H1 (cell line): ENCODE measurements at regions not wholly inside any gene's neighbourhood (a gene's known extent, or its start where the extent isn't known, plus 50 kb on each side); places are given as distances from the start of the nearest gene placed in this dataset.

Source experiments
- CTCF ChIA-PET: fragments of 300-600 bp; sonication (Branson Sonifier 250); formaldehyde crosslinking; loops from one replicate; lab custom pipeline; 2021; ENCODE audit not compliant: partially characterized antibody; lab: Charles Lee
- POLR2A ChIA-PET: fragments of 300-600 bp; sonication (Branson Sonifier 250); formaldehyde crosslinking; loops from one replicate; lab custom pipeline; 2021; ENCODE audit warnings: inconsistent platforms; ENCODE audit not compliant: partially characterized antibody; lab: Charles Lee
- DNase-seq, 2 experiments: peaks; one replicate each; pipeline versions ENCODE4 v3.0.0 to v3.0.0-alpha.2; 2010 to 2022; ENCODE audit warnings: low spot score in 2 of 2, low read depth in 1 of 2, mixed read lengths in 1 of 2
- FAIRE-seq: peaks from 2 replicates; lab custom pipeline; 2011; peaks lifted over from hg19 to GRCh38; lab: Jason Lieb, UNC
- H2AFZ ChIP-seq: 2 replicates; pipeline ENCODE4 v1.8.1; 2012; ENCODE audit warnings: low read length, inconsistent platforms
- H2AK5ac ChIP-seq: 2 replicates; pipeline ENCODE4 v1.6.1; 2013; ENCODE audit warnings: low read depth, low read length
- H2BK120ac ChIP-seq: replicated peaks from 2 replicates; pipeline ENCODE3; 2013; ENCODE audit warnings: low read depth, low read length, inconsistent platforms
- H2BK12ac ChIP-seq: 2 replicates; pipeline ENCODE4 v1.6.1; 2013; ENCODE audit warnings: low read depth, low read length
- H2BK15ac ChIP-seq: 2 replicates; pipeline ENCODE4 v1.6.1; 2013; ENCODE audit warnings: low read length
- H2BK20ac ChIP-seq: 2 replicates; pipeline ENCODE4 v1.6.1; 2013; ENCODE audit warnings: low read length
- H2BK5ac ChIP-seq: 2 replicates; pipeline ENCODE4 v1.6.1; 2013; ENCODE audit warnings: low read depth, low read length
- H3K14ac ChIP-seq: 2 replicates; pipeline ENCODE4 v1.6.1; 2013; ENCODE audit warnings: inconsistent platforms; ENCODE audit not compliant: insufficient read length
- H3K18ac ChIP-seq: 2 replicates; pipeline ENCODE4 v1.6.1; 2013; ENCODE audit warnings: low read length; ENCODE audit errors: extremely low read depth
- H3K23ac ChIP-seq: 2 replicates; pipeline ENCODE4 v1.6.1; 2013; ENCODE audit warnings: inconsistent platforms; ENCODE audit not compliant: insufficient read length
- H3K23me2 ChIP-seq: 2 replicates; pipeline ENCODE4 v1.6.1; 2013; ENCODE audit warnings: low read depth, low read length
- H3K27ac ChIP-seq: 2 replicates; pipeline ENCODE4 v1.6.1; 2011; ENCODE audit warnings: low read depth, low read length, inconsistent platforms
- H3K27me3 ChIP-seq, 4 experiments: replicated peaks in 1 of 4; 1 replicate in 1 of 4; 2 replicates in 3 of 4; pipeline versions ENCODE4 v1.6.1 to v1.8.1; 2011 to 2013; ENCODE audit warnings: low read length in 3 of 4, mild to moderate bottlenecking in 3 of 4, inconsistent platforms in 2 of 4, mixed read lengths in 2 of 4, moderate library complexity in 1 of 4; ENCODE audit not compliant: control insufficient read depth in 3 of 4, insufficient read depth in 3 of 4; ENCODE audit errors: extremely low read depth in 1 of 4
- H3K36me3 ChIP-seq, 4 experiments: 2 replicates each; pipeline versions ENCODE4 v1.6.1 to v1.8.1; 2011 to 2013; ENCODE audit warnings: mild to moderate bottlenecking in 4 of 4, low read length in 3 of 4, moderate library complexity in 2 of 4, control low read depth in 1 of 4, inconsistent platforms in 1 of 4; ENCODE audit not compliant: insufficient read depth in 4 of 4, control insufficient read depth in 2 of 4
- H3K4ac ChIP-seq: replicated peaks from 2 replicates; pipeline ENCODE3; 2013; ENCODE audit warnings: low read length, low read depth, mixed read lengths, inconsistent platforms; ENCODE audit not compliant: insufficient read length
- H3K4me1 ChIP-seq, 4 experiments: replicated peaks in 1 of 4; 1 replicate in 1 of 4; 2 replicates in 3 of 4; pipeline versions ENCODE4 v1.6.1 to v1.8.1; 2011 to 2013; ENCODE audit warnings: low read length in 3 of 4, inconsistent platforms in 2 of 4, mixed read lengths in 1 of 4; ENCODE audit not compliant: insufficient read depth in 4 of 4, control insufficient read depth in 3 of 4
- H3K4me2 ChIP-seq, 2 experiments: 2 replicates each; pipeline versions ENCODE4 v1.6.1 to v1.8.1; 2011 to 2013; ENCODE audit warnings: low read depth in 2 of 2, low read length in 2 of 2, control low read depth in 1 of 2, inconsistent platforms in 1 of 2, mild to moderate bottlenecking in 1 of 2; ENCODE audit not compliant: insufficient read depth in 1 of 2
- H3K4me3 ChIP-seq, 4 experiments: fragments of 200-600, 300-600 bp in 1 of 4; sonication (generic), shearing (Covaris generic), sonication (Bioruptor Twin) in 1 of 4; 2 replicates each; pipeline versions ENCODE4 v1.5.1 to v1.8.1; 2011 to 2016; ENCODE audit warnings: low read length in 4 of 4, low read depth in 3 of 4, control low read depth in 2 of 4, inconsistent platforms in 2 of 4, mild to moderate bottlenecking in 2 of 4, mixed read lengths in 1 of 4, moderate library complexity in 1 of 4; ENCODE audit not compliant: insufficient read depth in 2 of 4; ENCODE audit errors: extremely low read depth in 1 of 4
- H3K56ac ChIP-seq: replicated peaks from 2 replicates; pipeline ENCODE3; 2013; ENCODE audit warnings: low read depth, mild to moderate bottlenecking, mixed read lengths, low read length, inconsistent platforms; ENCODE audit not compliant: insufficient read length
- H3K79me1 ChIP-seq: 2 replicates; pipeline ENCODE4 v1.6.1; 2013; ENCODE audit warnings: low read depth, low read length, control low read depth
- H3K79me2 ChIP-seq, 2 experiments: 2 replicates each; pipeline versions ENCODE4 v1.6.1 to v1.8.1; 2012 to 2013; ENCODE audit warnings: low read length in 2 of 2, mild to moderate bottlenecking in 2 of 2, inconsistent platforms in 1 of 2; ENCODE audit not compliant: insufficient read depth in 2 of 2, control insufficient read depth in 1 of 2
- H3K9ac ChIP-seq, 4 experiments: replicated peaks in 1 of 4; 1 replicate in 1 of 4; 2 replicates in 3 of 4; pipeline versions ENCODE4 v1.6.1 to v1.8.1; 2011 to 2013; ENCODE audit warnings: low read depth in 3 of 4, low read length in 3 of 4, control low read depth in 2 of 4, mild to moderate bottlenecking in 2 of 4, moderate library complexity in 2 of 4, inconsistent platforms in 1 of 4; ENCODE audit errors: extremely low read depth in 1 of 4
- H3K9me3 ChIP-seq, 2 experiments: 2 replicates each; pipeline versions ENCODE4 v1.6.1 to v1.8.1; 2012 to 2013; ENCODE audit warnings: mild to moderate bottlenecking in 2 of 2, moderate library complexity in 2 of 2, control low read depth in 1 of 2, inconsistent platforms in 1 of 2, low read depth in 1 of 2, low read length in 1 of 2, mixed read lengths in 1 of 2; ENCODE audit not compliant: insufficient read depth in 2 of 2
- H4K20me1 ChIP-seq, 2 experiments: replicated peaks in 1 of 2; 2 replicates each; pipeline versions ENCODE3 to v1.8.1; 2011 to 2013; ENCODE audit warnings: inconsistent platforms in 2 of 2, low read length in 2 of 2, mild to moderate bottlenecking in 1 of 2; ENCODE audit not compliant: insufficient read depth in 2 of 2, control insufficient read depth in 1 of 2
- H4K5ac ChIP-seq: 2 replicates; pipeline ENCODE4 v1.6.1; 2013; ENCODE audit warnings: low read length, low read depth, mixed read lengths, inconsistent platforms; ENCODE audit not compliant: insufficient read length
- H4K8ac ChIP-seq: 2 replicates; pipeline ENCODE4 v1.8.0; 2013; ENCODE audit warnings: mild to moderate bottlenecking, moderate library complexity, low read length, inconsistent platforms; ENCODE audit not compliant: insufficient read depth; ENCODE audit errors: extremely low read depth
- H4K91ac ChIP-seq: replicated peaks from 2 replicates; pipeline ENCODE3; 2013; ENCODE audit warnings: low read length, mixed read lengths, inconsistent platforms; ENCODE audit not compliant: insufficient read length
- PHF8 ChIP-seq: fragments of 200-600 bp; sonication (generic); conservative IDR thresholded peaks from 2 replicates; pipeline ENCODE4 v1.7.1; 2012; ENCODE audit warnings: low read depth, mild to moderate bottlenecking, inconsistent platforms, low read length, moderate library complexity

GRCh38 chr2:188675391-188676009, 298.7 kb upstream of the COL3A1 start:
- POLR2A ChIA-PET, result no interaction called here
- Histone ChIP-seq H3K79me1 (no peaks in the 10 kb centered on the region), H4K91ac (no peak overlapping the region), H3K4ac (no peak overlapping the region), H4K8ac (no peak overlapping the region), H4K5ac (no peak overlapping the region), H4K20me1 (no peaks in the 10 kb centered on the region), H2AK5ac (no peak overlapping the region), H3K23me2 (no peaks in the 10 kb centered on the region), H3K27ac (no peak overlapping the region), H3K4me1 (peaks cover 0 to 3% (median 1%) of the 10 kb centered on the region in 4 experiments; a peak in 1 of 7 replicates), H2BK5ac (no peak overlapping the region), H3K56ac (no peak overlapping the region), H3K14ac (no peak overlapping the region), H3K36me3 (no peaks in the 10 kb centered on the region), H3K79me2 (no peaks in the 10 kb centered on the region), H3K18ac (no peak overlapping the region), H2BK120ac (no peak overlapping the region), H3K27me3 (no peaks in the 10 kb centered on the region), H3K23ac (no peak overlapping the region), H3K4me3 (no peak overlapping the region), H3K9me3 (no peaks in the 10 kb centered on the region), H2BK15ac (no peak overlapping the region), H2AFZ (no peak overlapping the region), H2BK20ac (no peak overlapping the region), H3K9ac (no peak overlapping the region), H3K4me2 (no peak overlapping the region), H2BK12ac (no peak overlapping the region)
- DNase-seq, result no peak
- no peak for FAIRE-seq
- no peak for TF ChIP-seq PHF8
- CTCF ChIA-PET, result interaction anchor here (0.8 kb wide), 1 partner anchor 102 kb away, joined by 3 read pairs; no protein-coding TSS in a partner anchor
